Gastrocnemius medialis (tissue), 4 donors: ENCODE measurements at regions not wholly inside any gene's neighbourhood (a gene's known extent, or its start where the extent isn't known, plus 50 kb on each side); places are given as distances from the start of the nearest gene placed in this dataset.

Source experiments
- CTCF ChIP-seq, 5 experiments: fragments of 450-650 bp in 3 of 5; fragments of 200-600 bp in 2 of 5; sonication (generic) in 2 of 5; IDR thresholded peaks in 4 of 5; conservative IDR thresholded peaks in 1 of 5; 1 replicate in 4 of 5; 2 replicates in 1 of 5; pipeline ENCODE4 v1.5.1; 2016 to 2019; ENCODE audit warnings: antibody characterized with exemption in 5 of 5, mild to moderate bottlenecking in 3 of 5, moderate library complexity in 3 of 5
- POLR2A ChIP-seq, 2 donors: fragments of 450-650 bp; IDR thresholded peaks; one replicate each; pipeline ENCODE4 v1.6.1; 2017; ENCODE audit warnings: antibody characterized with exemption in 2 of 2, mild to moderate bottlenecking in 2 of 2, moderate library complexity in 2 of 2

DNA sequence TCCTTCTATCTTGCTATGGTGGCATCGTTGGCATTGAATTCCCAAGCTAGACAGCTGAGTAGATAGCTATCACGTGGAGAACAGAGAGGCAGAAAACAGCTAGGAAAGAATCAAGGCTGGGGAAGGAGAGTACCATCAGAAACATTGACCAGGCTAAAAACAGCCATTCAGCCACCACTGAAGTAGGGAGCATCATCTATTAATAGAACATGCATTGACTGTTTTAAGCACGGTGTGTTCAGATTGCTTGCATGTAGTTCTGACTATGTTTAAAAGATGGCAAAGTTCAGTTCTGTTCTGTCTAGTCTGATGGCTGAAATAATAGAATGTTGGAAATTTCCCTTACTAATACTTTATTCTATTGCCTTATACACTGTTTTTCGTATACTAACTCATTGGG, 413.0 kb downstream of the GABRB3 start:
- TF ChIP-seq CTCF (IDR thresholded peaks at IDR 0.05 in 4 of 5, conservative IDR thresholded peaks at IDR 0.05 in 1 of 5) (no peak), POLR2A (IDR thresholded peaks at IDR 0.05) (no peak)
